Keratinocyte (primary cell): ENCODE measurements at regions not wholly inside any gene's neighbourhood (a gene's known extent, or its start where the extent isn't known, plus 50 kb on each side); places are given as distances from the start of the nearest gene placed in this dataset.

Experiments
- CTCF ChIP-seq, 3 experiments: IDR thresholded peaks in 1 of 3; conservative IDR thresholded peaks in 1 of 3; optimal IDR thresholded peaks in 1 of 3; 2 replicates in 2 of 3; 3 replicates in 1 of 3; pipeline versions ENCODE3 to v1.5.1; 2011; ENCODE audit warnings: low read length in 3 of 3, mild to moderate bottlenecking in 3 of 3, moderate library complexity in 2 of 3, control low read depth in 1 of 3, inconsistent platforms in 1 of 3; ENCODE audit not compliant: insufficient read depth in 2 of 3; ENCODE audit errors: extremely low read depth in 1 of 3
- EZH2 ChIP-seq: IDR thresholded peaks from one replicate; pipeline ENCODE4 v1.6.1; 2012; ENCODE audit warnings: inconsistent platforms, mild to moderate bottlenecking, low read length, moderate library complexity

- no peak for TF ChIP-seq CTCF (optimal IDR thresholded peaks at IDR 0.05 in 1 of 3, IDR thresholded peaks at IDR 0.05 in 1 of 3, conservative IDR thresholded peaks at IDR 0.05 in 1 of 3; ENCODE audit: extremely low read depth in 1 of 3, insufficient read depth in 2 of 3, low read length in 3 of 3)
- no peak for TF ChIP-seq EZH2
These were observed 418.3 kb downstream of the MED13L start for GRCh38 chr12:115859231-115859630.
